CD4-positive, alpha-beta T cell treated with Interleukin-21 for 1 hour (primary cell): ENCODE measurements at regions not wholly inside any gene's neighbourhood (a gene's known extent, or its start where the extent isn't known, plus 50 kb on each side); places are given as distances from the start of the nearest gene placed in this dataset.
"Not testable (repeated sequence)": the region's sequence is repeated elsewhere in the genome, so short reads cannot be mapped to it uniquely, and the experiment has no call there.

Source experiments
- DNase-seq: peaks from one replicate; pipeline ENCODE4 v3.0.0-alpha.2; 2020

GRCh38 chr3:35950021-35950420 is 310.7 kb downstream of the ARPP21 start:
- DNase-seq: no peak

- no peak for DNase-seq
These were observed 315.1 kb downstream of the ARPP21 start for GRCh38 chr3:35954413-35954812.

DNA sequence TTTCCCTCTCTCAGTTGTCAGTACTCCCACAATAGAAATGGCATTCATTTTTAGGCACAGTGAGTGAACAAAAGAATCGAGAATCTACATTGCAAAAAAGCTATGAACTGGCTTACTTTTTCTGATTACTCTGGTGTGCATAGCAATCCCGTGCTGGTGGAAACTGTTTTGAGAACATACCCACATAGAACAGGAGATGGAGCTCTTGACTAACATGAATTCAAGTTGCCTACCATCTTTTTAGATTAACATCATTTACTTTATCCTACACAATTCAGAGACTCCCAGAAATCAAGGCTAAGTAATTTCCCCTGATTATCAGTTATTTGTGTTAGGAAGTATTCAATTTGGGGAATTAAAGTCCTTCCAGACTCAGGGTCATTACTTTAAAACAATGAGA is 326.6 kb downstream of the ARPP21 start:
- no peak for DNase-seq

DNA sequence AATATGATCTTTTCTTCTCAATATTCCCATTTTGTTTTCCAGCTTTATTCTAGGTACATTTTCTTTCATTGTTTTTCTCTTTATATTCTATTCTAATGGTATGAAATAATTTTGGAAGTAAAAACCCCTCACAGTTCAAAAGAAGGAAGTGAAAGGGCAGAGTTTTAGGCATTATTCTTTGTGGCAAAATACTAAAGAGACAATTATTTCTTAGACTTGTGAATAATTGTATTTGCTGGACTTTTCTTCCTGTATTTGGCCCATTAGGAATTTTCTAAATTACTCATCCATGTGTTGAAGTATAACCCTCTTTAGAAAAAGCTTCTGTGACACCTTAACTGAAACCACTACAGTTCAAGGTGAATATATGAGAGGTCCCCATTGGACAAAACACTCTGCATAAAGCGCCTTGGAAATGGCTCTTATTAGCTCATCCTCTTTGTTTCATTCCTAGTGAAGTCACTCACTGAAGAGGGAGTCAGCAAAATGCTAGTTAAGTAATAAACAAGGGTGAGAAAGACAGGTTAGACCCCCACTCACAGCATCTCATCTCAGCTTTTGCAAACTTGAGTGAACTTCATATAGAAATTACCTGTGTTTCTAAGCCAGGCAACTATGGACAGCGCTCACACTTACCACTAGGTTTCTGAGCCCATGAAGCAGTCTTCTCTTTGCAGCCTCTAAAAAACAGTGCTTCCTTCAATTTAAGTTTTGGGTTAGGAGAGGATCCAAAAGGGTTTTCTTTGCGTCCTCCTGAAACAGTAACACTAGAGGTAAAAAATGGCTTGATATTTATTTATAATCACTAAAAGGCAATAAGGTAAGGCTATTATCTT is 327.5 kb downstream of the ARPP21 start:
- DNase-seq: no peak

DNA sequence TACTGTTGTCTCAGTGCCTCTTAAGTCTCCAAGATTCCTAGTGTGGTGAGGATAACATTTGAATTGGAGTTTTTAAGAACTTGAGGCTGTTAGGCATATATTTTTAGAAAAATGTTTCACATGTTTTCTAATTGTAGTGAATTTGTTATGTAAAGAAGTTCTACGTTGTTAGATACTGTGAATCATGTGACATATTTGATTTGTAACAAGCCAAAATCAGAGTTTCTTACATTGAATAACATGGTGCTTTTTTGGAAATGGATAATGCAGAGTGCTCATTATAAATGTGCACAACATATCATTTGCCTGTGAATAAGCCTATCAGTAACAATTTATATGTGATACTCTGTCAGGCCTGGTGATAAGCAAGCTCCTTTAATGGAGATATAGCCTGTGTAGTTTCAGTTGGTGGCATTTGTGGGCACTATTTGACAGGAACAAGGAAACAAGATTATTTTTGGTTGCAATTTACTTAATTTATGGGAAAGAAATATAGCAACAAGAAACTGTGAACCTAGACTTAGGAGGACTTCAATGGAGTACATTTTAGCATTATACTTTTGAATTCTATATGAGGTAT is 328.8 kb downstream of the ARPP21 start:
- DNase-seq: no peak

- no peak for DNase-seq
These were observed 330.1 kb downstream of the ARPP21 start for GRCh38 chr3:35969406-35969805.

DNA sequence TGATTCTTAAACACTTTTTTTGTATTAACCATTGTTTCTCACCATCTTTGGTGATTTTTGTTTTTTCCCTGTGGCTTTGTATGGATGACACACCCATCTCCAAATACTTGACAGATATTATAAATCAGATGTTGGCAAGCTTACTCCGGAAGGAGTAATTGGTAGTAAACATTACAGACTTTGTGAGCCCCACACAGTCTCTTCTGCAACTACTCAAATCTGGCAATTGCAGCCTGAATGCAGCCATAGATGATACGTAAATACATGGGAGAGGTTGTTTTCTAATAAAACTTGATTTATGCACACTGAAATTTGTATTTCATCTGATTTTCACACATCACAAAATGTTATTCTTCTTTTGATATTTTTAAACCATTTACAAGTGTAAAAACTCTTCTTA is 331.5 kb downstream of the ARPP21 start:
- no peak for DNase-seq

GRCh38 chr3:35971686-35972085 is 332.4 kb downstream of the ARPP21 start:
- DNase-seq: no peak

DNA sequence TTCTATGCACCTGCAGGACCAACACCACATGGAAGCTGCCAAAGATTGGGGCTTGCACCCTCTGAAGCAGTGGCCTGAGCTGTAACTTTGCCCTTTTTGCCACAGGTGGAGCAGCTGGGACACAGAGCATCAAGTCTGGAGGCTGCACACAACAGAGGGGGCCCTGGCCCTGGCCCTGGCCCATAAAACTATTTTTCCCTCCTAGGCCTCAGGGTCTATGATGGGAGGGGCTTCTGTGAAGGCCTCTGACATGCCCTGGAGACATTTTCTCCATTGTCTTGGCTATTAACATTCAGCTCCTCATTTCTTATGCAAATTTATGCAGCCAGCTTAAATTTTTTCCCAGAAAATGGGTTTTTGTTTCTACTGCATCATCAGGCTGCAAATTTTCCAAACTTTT is 335.5 kb downstream of the ARPP21 start:
- DNase-seq: no peak

DNA sequence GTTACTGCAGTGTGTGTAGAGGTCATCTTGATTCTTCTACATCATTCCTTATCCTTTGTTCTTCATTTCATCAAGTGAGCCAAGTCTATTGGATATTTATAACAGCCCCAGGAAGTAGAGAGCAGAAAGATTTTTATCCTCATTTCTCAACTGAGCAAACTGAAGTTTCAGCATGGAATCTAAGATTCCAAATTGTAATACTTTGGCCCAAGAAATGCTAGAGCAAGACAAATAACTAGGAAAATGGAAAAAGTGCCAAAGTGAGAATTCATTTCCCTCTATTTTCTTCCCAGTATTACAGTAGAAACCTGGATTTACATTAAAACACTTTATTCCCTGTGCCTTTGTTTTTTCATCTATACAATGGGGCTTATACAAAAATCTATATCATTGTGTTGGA is 346.8 kb downstream of the ARPP21 start:
- no peak for DNase-seq

DNA sequence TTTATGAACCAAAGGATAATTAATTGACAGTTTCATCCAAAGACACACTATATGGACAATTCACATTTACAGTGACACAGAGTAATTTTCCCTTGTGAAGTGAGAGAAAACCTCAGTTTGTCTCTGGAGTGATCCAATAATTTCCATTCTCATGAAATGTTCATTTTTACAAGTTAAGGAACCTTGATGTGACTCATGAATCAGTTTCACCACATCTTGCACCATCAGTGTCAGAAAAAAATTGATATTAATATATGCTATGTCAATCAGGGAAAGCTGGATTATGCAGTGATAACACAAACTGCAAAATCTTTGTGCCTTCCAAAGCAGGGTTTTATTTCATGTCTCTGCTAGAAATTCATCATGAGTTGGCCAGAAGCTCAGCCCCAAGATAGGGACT is 348.1 kb downstream of the ARPP21 start:
- DNase-seq: no peak

DNA sequence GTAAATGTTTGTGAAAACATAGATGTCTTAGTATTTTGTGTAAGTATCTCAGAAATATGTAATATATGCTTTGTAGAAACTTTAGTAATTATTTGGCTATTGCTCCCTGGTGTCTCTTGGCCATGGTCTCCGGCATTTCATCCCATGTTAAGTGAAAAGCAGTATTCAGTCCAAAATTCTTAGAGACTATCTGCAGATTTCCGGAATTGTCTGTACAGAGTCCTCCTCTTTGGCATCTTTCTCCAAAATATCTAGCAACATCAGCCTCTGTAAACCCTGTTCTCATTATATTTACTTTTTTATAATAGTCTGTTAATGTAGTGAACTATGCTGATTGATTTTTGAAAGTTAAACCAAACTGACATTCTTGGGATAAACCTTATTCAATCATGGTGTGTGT is 352.7 kb downstream of the ARPP21 start:
- DNase-seq: no peak

GRCh38 chr3:36011791-36012190 is 368.5 kb upstream of the STAC start:
- DNase-seq: no peak

DNA sequence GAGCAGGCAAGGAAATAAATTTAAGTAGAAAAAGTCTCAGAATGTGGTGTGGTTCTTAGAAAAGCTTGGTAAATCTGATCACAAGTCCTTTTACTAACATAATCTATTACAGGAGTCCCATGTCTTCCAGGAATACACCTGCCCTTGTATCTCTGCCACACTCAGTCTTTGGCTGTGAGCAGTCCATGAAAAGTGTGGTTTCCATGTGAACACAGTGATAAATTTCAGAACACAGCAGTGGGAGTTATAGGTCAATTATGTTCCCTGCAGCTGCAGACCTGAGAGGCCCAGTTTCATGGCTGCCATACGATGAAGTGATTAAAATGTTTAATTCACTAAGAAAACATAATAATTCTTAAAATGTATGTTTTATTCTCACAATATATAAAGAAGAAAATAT is 366.9 kb upstream of the STAC start:
- no peak for DNase-seq

GRCh38 chr3:36025232-36025631 is 355.1 kb upstream of the STAC start:
- no peak for DNase-seq

DNA sequence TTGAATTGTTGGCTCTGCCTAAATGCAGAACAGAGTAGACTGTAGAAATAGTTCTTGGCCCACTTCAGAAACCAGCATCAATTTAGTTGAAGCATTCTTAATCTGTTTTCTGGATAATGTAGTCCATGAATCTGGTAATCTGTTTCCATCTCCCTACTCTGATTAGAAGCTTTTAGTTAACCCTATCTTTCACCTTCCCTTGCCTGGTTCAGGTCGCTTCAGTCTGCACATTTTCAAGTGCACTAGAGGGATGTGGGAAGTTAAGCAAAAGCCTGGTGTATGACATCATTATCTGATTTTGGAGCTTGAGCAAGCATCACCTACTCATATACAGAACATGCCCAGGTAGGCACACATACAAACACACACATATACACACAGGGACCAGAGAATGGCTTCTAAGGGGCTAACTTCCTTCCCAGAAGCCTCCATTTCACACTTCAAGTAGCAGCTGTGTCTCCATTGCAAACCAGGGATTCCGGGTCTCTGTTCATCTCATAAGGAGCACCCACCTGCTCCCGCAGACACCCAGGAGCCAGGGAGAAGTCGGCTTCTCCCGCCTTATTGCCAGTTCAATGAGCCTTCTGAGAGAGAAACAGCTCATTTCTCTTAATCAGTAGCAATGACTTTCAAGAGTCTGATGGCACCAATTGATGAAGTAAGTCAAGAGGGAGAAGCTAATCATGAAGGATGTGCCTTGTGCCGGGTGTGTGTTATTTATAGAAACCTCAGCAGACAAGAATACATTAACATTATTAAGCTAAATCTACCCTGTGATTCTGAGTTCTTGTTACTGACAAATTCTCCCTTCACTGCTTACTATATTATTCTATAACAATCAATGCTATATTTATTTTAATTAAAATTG is 347.9 kb upstream of the STAC start:
- no peak for DNase-seq

- DNase-seq: no peak
These were observed 321.8 kb upstream of the STAC start for GRCh38 chr3:36058404-36059030.

GRCh38 chr3:36060950-36061349 is 319.4 kb upstream of the STAC start:
- no peak for DNase-seq

GRCh38 chr3:36063992-36064391 is 316.3 kb upstream of the STAC start:
- DNase-seq: no peak

- DNase-seq: no peak
These were observed 315.0 kb upstream of the STAC start for GRCh38 chr3:36065321-36065720.

GRCh38 chr3:36075491-36075890 is 304.8 kb upstream of the STAC start:
- DNase-seq: no peak

DNA sequence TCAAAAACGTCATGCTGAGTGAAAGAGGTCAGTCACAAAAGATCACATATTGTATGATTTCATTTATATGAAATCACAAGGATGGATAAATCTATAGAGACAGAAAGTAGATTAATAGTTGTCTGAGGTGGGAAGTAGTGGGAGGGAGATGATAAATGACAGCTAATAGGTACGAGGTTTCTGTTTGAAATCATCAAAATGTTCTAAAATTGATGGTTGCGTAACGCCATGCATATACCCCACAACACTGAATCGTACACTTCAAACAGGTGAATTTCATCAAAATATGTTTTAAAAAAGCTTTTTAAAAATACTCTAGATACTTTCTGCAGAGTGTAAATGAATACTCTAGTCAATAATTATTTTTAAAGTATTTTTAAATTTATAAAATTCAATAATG is 303.0 kb upstream of the STAC start:
- DNase-seq: no peak

- DNase-seq: not testable (repeated sequence)
These were observed 297.3 kb upstream of the STAC start for GRCh38 chr3:36082958-36083357.
